Gastroesophageal sphincter (tissue), 4 donors: ENCODE measurements at regions not wholly inside any gene's neighbourhood (a gene's known extent, or its start where the extent isn't known, plus 50 kb on each side); places are given as distances from the start of the nearest gene placed in this dataset.

Experiments used
- ATAC-seq: fragments of 150-250 bp; one replicate; pipeline ENCODE4 v1.9.1; 2016; ENCODE audit warnings: mild to moderate bottlenecking, moderate library complexity
- H3K27ac ChIP-seq, 4 donors: fragments of 200-600 bp; sonication (generic) in 3 of 4; 1 replicate in 3 of 4; 2 replicates in 1 of 4; pipeline ENCODE4 v1.5.1; 2016 to 2019
- H3K27me3 ChIP-seq: fragments of 200-600 bp; sonication (generic); one replicate; pipeline ENCODE4 v1.5.1; 2019
- H3K36me3 ChIP-seq, 2 donors: fragments of 200-600 bp; sonication (generic); one replicate each; pipeline ENCODE4 v1.5.1; 2019; ENCODE audit warnings: control low read depth in 1 of 2
- H3K4me1 ChIP-seq, 3 donors: fragments of 200-600 bp; sonication (generic); 1 replicate in 2 of 3; 2 replicates in 1 of 3; pipeline ENCODE4 v1.5.1; 2016 to 2019; ENCODE audit warnings: control low read depth in 2 of 3
- H3K4me3 ChIP-seq, 2 donors: fragments of 200-600 bp; sonication (generic); one replicate each; pipeline ENCODE4 v1.5.1; 2019; ENCODE audit warnings: mild to moderate bottlenecking in 1 of 2, moderate library complexity in 1 of 2
- H3K9me3 ChIP-seq, 3 donors: fragments of 200-600 bp; sonication (generic); one replicate each; pipeline ENCODE4 v1.5.1; 2017 to 2019; ENCODE audit warnings: control low read depth in 2 of 3
- EP300 ChIP-seq: sonication (generic); formaldehyde crosslinking; IDR thresholded peaks from one replicate; pipeline ENCODE4 v1.6.1; 2017; ENCODE audit warnings: antibody characterized with exemption, mild to moderate bottlenecking
- POLR2A ChIP-seq, 2 donors: fragments of 450-650 bp; IDR thresholded peaks; one replicate each; pipeline ENCODE4 v1.6.1; 2017; ENCODE audit warnings: antibody characterized with exemption in 2 of 2, mild to moderate bottlenecking in 2 of 2, moderate library complexity in 1 of 2
- POLR2AphosphoS5 ChIP-seq: sonication (generic); formaldehyde crosslinking; IDR thresholded peaks from one replicate; pipeline ENCODE4 v1.6.1; 2017; ENCODE audit warnings: antibody characterized with exemption
- WGBS, 2 donors: methylation state at CpG; one replicate each; pipeline ENCODE4 v1.1.5; 2018; ENCODE audit warnings: low coverage in 1 of 2; 5-methylcytosine and 5-hydroxymethylcytosine counted together
- TF ChIP-seq, protein P1 (sequence below), 4 experiments: fragments of 200-600 bp in 2 of 4; fragments of 450-650 bp in 2 of 4; sonication (generic) in 1 of 4; IDR thresholded peaks; one replicate each; pipeline ENCODE4 v1.5.1; 2017 to 2019; ENCODE audit warnings: antibody characterized with exemption in 4 of 4, mild to moderate bottlenecking in 2 of 4, moderate library complexity in 2 of 4

DNA sequence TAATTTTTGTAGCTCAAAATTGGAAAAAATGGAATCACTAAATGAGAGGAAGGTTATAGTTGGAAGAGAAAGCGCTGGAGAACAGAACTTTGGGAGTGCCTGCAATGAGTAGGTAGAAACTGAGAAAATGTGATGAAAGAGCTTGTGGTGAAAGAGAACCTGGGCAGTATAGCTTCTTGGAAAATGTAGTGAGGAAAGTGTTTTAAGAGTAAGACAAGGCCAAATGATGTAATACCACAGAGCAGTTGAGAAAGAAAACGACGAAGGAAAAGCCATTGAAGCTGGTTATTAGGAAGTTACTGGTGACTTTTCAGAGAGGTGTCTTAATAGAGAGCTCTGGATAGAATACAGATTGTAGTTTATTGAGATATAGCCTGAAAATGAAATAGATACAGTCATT, 255.3 kb downstream of the AEBP2 start:
- peaks cover 0 to 3% (median 0%) of the 10 kb centered on the region in 3 donors for H3K4me1 ChIP-seq
- no peak overlapping the region for H3K27ac ChIP-seq
- WGBS, 2 donors, result 54 to 70% methylated on average over 3 of the region's 3 CpGs
- no peak overlapping the region for H3K4me3 ChIP-seq
- no peaks in the 10 kb centered on the region for H3K9me3 ChIP-seq
- no peaks in the 10 kb centered on the region for H3K36me3 ChIP-seq
- no peak for ATAC-seq
- no peak for TF ChIP-seq POLR2A (IDR thresholded peaks at IDR 0.05)
- TF ChIP-seq, protein P1, sequence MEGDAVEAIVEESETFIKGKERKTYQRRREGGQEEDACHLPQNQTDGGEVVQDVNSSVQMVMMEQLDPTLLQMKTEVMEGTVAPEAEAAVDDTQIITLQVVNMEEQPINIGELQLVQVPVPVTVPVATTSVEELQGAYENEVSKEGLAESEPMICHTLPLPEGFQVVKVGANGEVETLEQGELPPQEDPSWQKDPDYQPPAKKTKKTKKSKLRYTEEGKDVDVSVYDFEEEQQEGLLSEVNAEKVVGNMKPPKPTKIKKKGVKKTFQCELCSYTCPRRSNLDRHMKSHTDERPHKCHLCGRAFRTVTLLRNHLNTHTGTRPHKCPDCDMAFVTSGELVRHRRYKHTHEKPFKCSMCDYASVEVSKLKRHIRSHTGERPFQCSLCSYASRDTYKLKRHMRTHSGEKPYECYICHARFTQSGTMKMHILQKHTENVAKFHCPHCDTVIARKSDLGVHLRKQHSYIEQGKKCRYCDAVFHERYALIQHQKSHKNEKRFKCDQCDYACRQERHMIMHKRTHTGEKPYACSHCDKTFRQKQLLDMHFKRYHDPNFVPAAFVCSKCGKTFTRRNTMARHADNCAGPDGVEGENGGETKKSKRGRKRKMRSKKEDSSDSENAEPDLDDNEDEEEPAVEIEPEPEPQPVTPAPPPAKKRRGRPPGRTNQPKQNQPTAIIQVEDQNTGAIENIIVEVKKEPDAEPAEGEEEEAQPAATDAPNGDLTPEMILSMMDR (IDR thresholded peaks at IDR 0.05), result no peak
- no peak for TF ChIP-seq POLR2AphosphoS5
- no peak for TF ChIP-seq EP300
- no peaks in the 10 kb centered on the region for H3K27me3 ChIP-seq

DNA sequence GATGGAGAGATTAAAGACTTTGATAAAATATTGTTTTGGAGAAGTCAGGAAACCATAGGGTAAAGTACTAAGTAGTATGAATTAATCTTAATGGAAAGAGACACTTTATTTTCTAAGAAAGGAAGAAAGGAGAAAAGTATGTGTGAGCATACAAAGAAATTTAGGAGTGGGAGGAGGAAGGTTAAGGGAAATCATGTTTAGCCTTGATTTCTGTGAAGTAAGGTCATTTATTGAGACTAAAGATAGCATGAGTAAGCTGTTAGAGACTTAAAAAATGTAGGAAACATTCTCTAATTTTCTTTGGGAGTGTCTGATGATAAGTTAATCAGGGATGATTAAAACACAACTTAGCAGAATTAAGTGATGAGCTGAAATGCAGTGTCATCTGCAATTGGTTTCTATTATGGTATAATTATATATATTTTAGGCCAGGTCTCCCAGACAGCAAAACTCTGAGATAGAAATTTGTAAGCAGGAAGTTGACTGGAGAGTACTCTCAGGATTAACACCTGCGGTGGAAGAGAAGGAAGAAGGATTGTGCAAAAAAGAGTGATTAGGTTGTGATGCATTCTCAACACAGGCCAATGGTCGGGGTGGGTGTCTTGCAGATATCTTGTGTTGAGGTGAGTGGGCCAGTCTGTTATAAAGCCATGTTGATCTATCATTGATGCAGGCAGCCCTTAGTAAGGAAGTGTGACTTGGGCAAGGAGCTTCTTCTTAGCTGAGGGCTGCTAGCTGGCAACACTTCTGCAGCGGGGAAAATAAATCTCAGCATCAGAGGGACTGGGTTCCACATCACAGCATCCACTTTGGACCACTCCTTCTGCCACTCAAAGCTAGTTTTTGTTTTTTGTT, 256.2 kb downstream of the AEBP2 start:
- no peak for ATAC-seq
- H3K4me1 ChIP-seq, result peaks cover 0 to 3% (median 0%) of the 10 kb centered on the region in 3 donors
- H3K4me3 ChIP-seq, result no peak overlapping the region
- 72 to 78% methylated on average over 1 to 3 of the region's 3 CpGs for WGBS, 2 donors
- no peak overlapping the region for H3K27ac ChIP-seq
- no peak for TF ChIP-seq POLR2AphosphoS5
- no peak for TF ChIP-seq POLR2A (IDR thresholded peaks at IDR 0.05)
- no peak for TF ChIP-seq EP300
- TF ChIP-seq, protein P1 (IDR thresholded peaks at IDR 0.05), result no peak
- H3K27me3 ChIP-seq, result no peaks in the 10 kb centered on the region
- H3K9me3 ChIP-seq, result no peaks in the 10 kb centered on the region
- H3K36me3 ChIP-seq, result no peaks in the 10 kb centered on the region

DNA sequence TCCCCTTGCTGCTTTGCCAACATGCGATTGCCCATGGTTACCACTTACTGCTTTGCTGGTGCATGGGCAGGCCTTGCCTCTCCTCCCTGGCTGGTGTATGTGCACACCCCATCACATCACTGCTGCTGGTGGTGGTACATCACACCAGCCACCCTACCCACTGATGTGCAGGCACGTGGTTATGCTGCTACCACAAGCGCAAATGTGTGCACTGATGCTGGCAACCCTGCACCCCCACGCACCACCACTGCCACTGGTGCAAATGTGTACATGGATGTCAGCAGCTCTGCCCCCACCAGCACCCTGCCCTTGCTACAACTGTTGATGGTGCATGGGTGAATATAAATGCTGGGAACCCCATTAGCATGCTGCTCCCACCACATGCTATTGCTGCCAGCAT, 261.7 kb downstream of the AEBP2 start:
- H3K4me3 ChIP-seq, result no peak overlapping the region
- ATAC-seq, result no peak

DNA sequence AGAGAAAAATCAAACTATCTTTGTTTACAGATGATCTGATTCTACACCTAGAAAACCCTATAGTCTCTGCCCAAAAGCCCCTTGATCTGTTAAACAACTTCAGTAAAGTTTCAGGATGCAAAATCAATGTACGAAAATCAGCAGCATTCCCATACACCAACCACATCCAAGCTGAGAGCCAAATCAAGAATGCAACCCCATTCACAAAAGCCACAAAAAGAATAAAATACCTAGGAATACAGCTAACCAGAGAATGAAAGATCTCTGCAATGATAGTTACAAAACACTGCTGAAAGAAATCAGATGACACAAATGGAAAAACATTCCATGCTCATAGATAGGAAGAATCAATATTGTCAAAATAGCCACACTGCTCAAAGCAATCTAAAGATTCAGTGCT, 265.7 kb downstream of the AEBP2 start:
- TF ChIP-seq POLR2A (IDR thresholded peaks at IDR 0.05), result no peak
- no peak for TF ChIP-seq POLR2AphosphoS5
- TF ChIP-seq, protein P1 (IDR thresholded peaks at IDR 0.05), result no peak
- Histone ChIP-seq H3K27ac (no peak overlapping the region), H3K4me1 (peaks cover 0 to 4% (median 0%) of the 10 kb centered on the region in 3 donors), H3K9me3 (peaks cover 0 to 41% (median 0%) of the 10 kb centered on the region in 3 donors), H3K27me3 (no peaks in the 10 kb centered on the region), H3K4me3 (no peak overlapping the region), H3K36me3 (no peaks in the 10 kb centered on the region)
- no peak for ATAC-seq
- WGBS, 2 donors, result 100% methylated on average over 1 of the region's 1 CpG; no CpG with 5 or more reads in 1 of the 2 donors

More for the DNA sequence above, 261.7 kb downstream of the AEBP2 start:
- TF ChIP-seq, protein P1 (IDR thresholded peaks at IDR 0.05), result no peak
- TF ChIP-seq POLR2AphosphoS5 (no peak), POLR2A (IDR thresholded peaks at IDR 0.05) (no peak), EP300 (no peak)
- Histone ChIP-seq H3K27me3 (no peaks in the 10 kb centered on the region), H3K4me1 (no peaks in the 10 kb centered on the region), H3K27ac (no peak overlapping the region), H3K9me3 (peaks cover 0 to 22% (median 0%) of the 10 kb centered on the region in 3 donors), H3K36me3 (no peaks in the 10 kb centered on the region)
- 100% methylated on average over 1 of the region's 4 CpGs; no CpG with 5 or more reads in 1 of the 2 donors for WGBS, 2 donors

DNA sequence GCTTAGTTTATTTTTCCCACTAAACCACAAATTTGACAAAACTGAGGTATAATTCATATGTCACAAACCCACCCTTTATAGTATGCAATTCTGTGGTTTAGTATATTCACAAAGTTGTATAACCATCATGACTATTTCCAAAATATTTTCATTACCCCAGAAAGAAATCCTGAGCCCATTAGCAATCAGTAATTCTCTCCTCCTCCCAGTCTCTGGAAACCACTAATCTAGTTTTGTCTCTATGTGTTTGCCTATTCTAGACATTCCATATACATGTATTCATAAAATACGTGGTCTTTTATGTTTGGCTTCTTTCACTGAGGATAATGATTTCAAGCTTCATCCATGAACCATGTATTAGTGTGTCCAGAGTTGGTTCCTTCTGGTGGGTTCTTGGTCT, 267.6 kb downstream of the AEBP2 start:
- 80 to 100% methylated on average over 1 of the region's 1 CpG for WGBS, 2 donors
- peaks cover 3 to 22% (median 4%) of the 10 kb centered on the region in 3 donors for H3K4me1 ChIP-seq
- H3K36me3 ChIP-seq, result no peaks in the 10 kb centered on the region
- no peak overlapping the region for H3K4me3 ChIP-seq
- H3K9me3 ChIP-seq, result peaks cover 0 to 35% (median 0%) of the 10 kb centered on the region in 3 donors
- H3K27me3 ChIP-seq, result no peaks in the 10 kb centered on the region
- ATAC-seq, result no peak
- no peak overlapping the region for H3K27ac ChIP-seq
- TF ChIP-seq POLR2AphosphoS5, result no peak
- TF ChIP-seq, protein P1 (IDR thresholded peaks at IDR 0.05), result no peak
- TF ChIP-seq POLR2A (IDR thresholded peaks at IDR 0.05), result no peak
- TF ChIP-seq EP300, result no peak
